H9 (cell line): ENCODE measurements at regions not wholly inside any gene's neighbourhood (a gene's known extent, or its start where the extent isn't known, plus 50 kb on each side); places are given as distances from the start of the nearest gene placed in this dataset.

Experiments
- DNase-seq: peaks from one replicate; pipeline ENCODE4 v3.0.0-alpha.2; 2017
- H2AFZ ChIP-seq: one replicate; pipeline ENCODE4 v1.6.1; 2013; ENCODE audit warnings: mild to moderate bottlenecking, low read length, control low read depth, moderate library complexity
- H2AK5ac ChIP-seq: 2 replicates; pipeline ENCODE4 v1.6.1; 2013; ENCODE audit warnings: low read length, control low read depth, mixed read lengths; ENCODE audit not compliant: insufficient read length
- H2BK120ac ChIP-seq: one replicate; pipeline ENCODE4 v1.6.1; 2013; ENCODE audit warnings: low read depth, mild to moderate bottlenecking, low read length, control low read depth, inconsistent platforms; ENCODE audit not compliant: poor library complexity, severe bottlenecking
- H2BK12ac ChIP-seq: 2 replicates; pipeline ENCODE4 v1.6.1; 2013; ENCODE audit warnings: low read length, control low read depth, mixed read lengths, low read depth; ENCODE audit not compliant: insufficient read length
- H2BK15ac ChIP-seq: 2 replicates; pipeline ENCODE4 v1.6.1; 2013; ENCODE audit warnings: low read depth, low read length, control low read depth
- H2BK20ac ChIP-seq: one replicate; pipeline ENCODE4 v1.6.1; 2013; ENCODE audit warnings: low read depth, mild to moderate bottlenecking, low read length, control low read depth, inconsistent platforms; ENCODE audit not compliant: poor library complexity, severe bottlenecking
- H2BK5ac ChIP-seq: 2 replicates; pipeline ENCODE4 v1.6.1; 2013; ENCODE audit warnings: low read length, control low read depth, mixed read lengths; ENCODE audit not compliant: insufficient read length
- H3K14ac ChIP-seq: 2 replicates; pipeline ENCODE4 v1.6.1; 2013; ENCODE audit warnings: low read length, control low read depth; ENCODE audit not compliant: insufficient read depth
- H3K18ac ChIP-seq: 2 replicates; pipeline ENCODE4 v1.6.1; 2013; ENCODE audit warnings: low read depth, mild to moderate bottlenecking, mixed read lengths, low read length, control low read depth; ENCODE audit not compliant: insufficient read length
- H3K23ac ChIP-seq: 2 replicates; pipeline ENCODE4 v1.6.1; 2013; ENCODE audit warnings: low read length, control low read depth, mixed read lengths, low read depth; ENCODE audit not compliant: insufficient read length
- H3K23me2 ChIP-seq: 2 replicates; pipeline ENCODE4 v1.6.1; 2013; ENCODE audit warnings: low read depth, mild to moderate bottlenecking, mixed read lengths, low read length, control low read depth; ENCODE audit not compliant: insufficient read length, poor library complexity, severe bottlenecking
- H3K27ac ChIP-seq: 2 replicates; pipeline ENCODE4 v1.5.1; 2013; ENCODE audit warnings: low read length, control low read depth, mixed read lengths, low read depth; ENCODE audit not compliant: insufficient read length
- H3K27me3 ChIP-seq: 2 replicates; pipeline ENCODE4 v1.6.1; 2013; ENCODE audit warnings: low read length, control low read depth, inconsistent platforms; ENCODE audit not compliant: insufficient read depth
- H3K4ac ChIP-seq: 2 replicates; pipeline ENCODE4 v1.6.1; 2013; ENCODE audit warnings: low read depth, mild to moderate bottlenecking, control low read depth, inconsistent platforms, low read length, moderate library complexity
- H3K4me1 ChIP-seq: 2 replicates; pipeline ENCODE4 v1.6.1; 2013; ENCODE audit warnings: low read length, control low read depth, inconsistent platforms; ENCODE audit not compliant: insufficient read depth
- H3K4me2 ChIP-seq: 2 replicates; pipeline ENCODE4 v1.6.1; 2013; ENCODE audit warnings: low read length, control low read depth, mixed read lengths; ENCODE audit not compliant: insufficient read length, insufficient read depth
- H3K56ac ChIP-seq: 2 replicates; pipeline ENCODE4 v1.6.1; 2013; ENCODE audit warnings: low read depth, mild to moderate bottlenecking, mixed read lengths, low read length, control low read depth; ENCODE audit not compliant: insufficient read length
- H3K79me1 ChIP-seq: 2 replicates; pipeline ENCODE4 v1.6.1; 2013; ENCODE audit warnings: low read depth, mild to moderate bottlenecking, moderate library complexity, low read length, control low read depth, inconsistent platforms; ENCODE audit not compliant: insufficient read depth, poor library complexity, severe bottlenecking
- H3K79me2 ChIP-seq: 2 replicates; pipeline ENCODE4 v1.6.1; 2013; ENCODE audit warnings: low read length, control low read depth, inconsistent platforms; ENCODE audit not compliant: insufficient read depth
- H3K9ac ChIP-seq: 2 replicates; pipeline ENCODE4 v1.6.1; 2013; ENCODE audit warnings: low read length, control low read depth, mixed read lengths; ENCODE audit not compliant: insufficient read length; ENCODE audit errors: extremely low read depth
- H3K9me3 ChIP-seq: one replicate; pipeline ENCODE4 v1.6.1; 2013; ENCODE audit warnings: low read depth, low read length, inconsistent platforms; ENCODE audit not compliant: control insufficient read depth
- H3T11ph ChIP-seq: one replicate; pipeline ENCODE4 v1.6.1; 2013; ENCODE audit warnings: mild to moderate bottlenecking, low read length, control low read depth, inconsistent platforms
- H4K20me1 ChIP-seq: one replicate; pipeline ENCODE4 v1.6.1; 2013; ENCODE audit not compliant: control insufficient read depth, insufficient read length, insufficient read depth
- H4K5ac ChIP-seq: 2 replicates; pipeline ENCODE4 v1.6.1; 2013; ENCODE audit warnings: low read depth, mild to moderate bottlenecking, mixed read lengths, low read length, control low read depth; ENCODE audit not compliant: insufficient read length
- H4K8ac ChIP-seq: replicated peaks from 2 replicates; pipeline ENCODE4 v1.6.1; 2013; ENCODE audit warnings: low read length, control low read depth, mixed read lengths, low read depth; ENCODE audit not compliant: insufficient read length
- H4K91ac ChIP-seq: 2 replicates; pipeline ENCODE4 v1.6.1; 2013; ENCODE audit warnings: low read depth, mild to moderate bottlenecking, moderate library complexity, mixed read lengths, low read length, control low read depth; ENCODE audit not compliant: insufficient read length
- H3K27ac Mint-ChIP-seq, 3 experiments: 2 replicates in 2 of 3; 3 replicates in 1 of 3; pipeline ENCODE4 v1.8.0; 2020 to 2021; ENCODE audit warnings: mixed read lengths in 3 of 3, mild to moderate bottlenecking in 1 of 3, moderate library complexity in 1 of 3
- H3K27me3 Mint-ChIP-seq: 2 replicates; pipeline ENCODE4 v1.8.0; 2021; ENCODE audit warnings: low read depth, mild to moderate bottlenecking, moderate library complexity, mixed read lengths
- H3K36me3 Mint-ChIP-seq, 3 experiments: 2 replicates in 2 of 3; 3 replicates in 1 of 3; pipeline ENCODE4 v1.8.0; 2020 to 2021; ENCODE audit warnings: low read depth in 3 of 3, mixed read lengths in 3 of 3; ENCODE audit not compliant: insufficient read depth in 1 of 3
- H3K4me1 Mint-ChIP-seq, 2 experiments: 2 replicates each; pipeline ENCODE4 v1.8.0; 2020; ENCODE audit warnings: mixed read lengths in 2 of 2
- H3K4me3 Mint-ChIP-seq, 2 experiments: 2 replicates in 1 of 2; 3 replicates in 1 of 2; pipeline ENCODE4 v1.8.0; 2020 to 2021; ENCODE audit warnings: mild to moderate bottlenecking in 2 of 2, mixed read lengths in 2 of 2, moderate library complexity in 1 of 2
- H3K9me3 Mint-ChIP-seq, 2 experiments: 2 replicates in 1 of 2; 3 replicates in 1 of 2; pipeline ENCODE4 v1.8.0; 2020; ENCODE audit warnings: mild to moderate bottlenecking in 2 of 2, mixed read lengths in 2 of 2, moderate library complexity in 1 of 2
- WGBS: extraction: QIAGEN DNeasy Blood & Tissue Kit; methylation state at CpG from one replicate; pipeline ENCODE4 v1.1.7; 2013; ENCODE audit warnings: missing lambda C conversion rate, low lambda C conversion rate, mixed read lengths; ENCODE audit not compliant: insufficient read length; ENCODE audit errors: extremely low coverage; 5-methylcytosine and 5-hydroxymethylcytosine counted together
- TF ChIP-seq, protein P1 (sequence below): fragments of 200-600 bp; sonication (generic); conservative IDR thresholded peaks from 3 replicates; pipeline ENCODE4 v1.8.0; 2021; ENCODE audit warnings: antibody characterized with exemption, mild to moderate bottlenecking

DNA sequence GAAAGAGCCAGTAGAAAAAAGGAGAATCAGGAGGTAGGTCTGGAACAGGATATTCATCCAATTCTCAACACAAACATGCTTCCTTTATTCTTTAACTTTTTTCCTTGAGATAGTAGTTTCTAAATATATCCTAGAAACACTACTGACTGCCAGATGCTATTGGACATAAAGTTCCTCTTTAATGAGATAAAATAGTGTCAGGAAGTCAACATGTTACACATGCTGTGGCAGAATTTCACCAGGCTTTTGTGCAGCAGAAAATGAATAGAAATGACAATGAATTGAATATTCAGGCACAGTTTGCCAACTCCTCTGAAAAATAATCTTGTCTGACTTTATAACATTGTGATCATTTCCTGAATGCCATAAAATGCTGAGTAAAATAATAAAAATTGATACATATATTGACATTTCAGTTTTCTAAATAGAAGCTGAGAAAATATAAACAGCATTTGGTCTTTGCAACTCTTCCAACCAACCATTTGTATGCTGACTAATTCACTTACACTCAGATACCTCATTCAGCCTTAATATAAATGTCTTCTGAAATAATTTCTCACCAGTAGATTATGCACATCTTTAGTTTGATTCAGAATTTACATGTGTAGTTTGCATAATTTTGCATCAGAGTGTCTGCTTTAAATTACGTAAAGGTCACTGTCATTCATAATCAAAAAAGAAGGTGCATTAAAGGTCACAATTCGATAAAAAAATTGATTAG is 486.1 kb upstream of the ADGRL2 start:
- no peak overlapping the region for H4K5ac ChIP-seq
- peaks cover 4% of the 10 kb centered on the region for H3K23me2 ChIP-seq
- H2AFZ ChIP-seq: no peak overlapping the region
- H3K23ac ChIP-seq: no peak overlapping the region
- no peak overlapping the region for H4K91ac ChIP-seq
- no peak overlapping the region for H3K4me2 ChIP-seq
- H3K4me1 ChIP-seq: peaks cover 6% of the 10 kb centered on the region; the same call in 1 of the 2 replicates
- no CpG with 5 or more reads among the region's 2 CpGs for WGBS
- Mint-ChIP-seq H3K27me3 (no peaks in the 10 kb centered on the region; the same call in 1 of the 2 replicates), H3K36me3 (peaks cover 0 to under 1% (median 0%) of the 10 kb centered on the region in 3 experiments; a peak in 1 of 7 replicates), H3K4me3 (no peak overlapping the region), H3K4me1 (peaks cover 75 to 76% of the 10 kb centered on the region in 2 experiments), H3K27ac (peak overlapping the region; percentile 46 to 97 (median 83); a peak in 6 of 7 replicates), H3K9me3 (no peaks in the 10 kb centered on the region)
- H2AK5ac ChIP-seq: no peak overlapping the region
- no peak overlapping the region for H3K56ac ChIP-seq
- no peak overlapping the region for H3K4ac ChIP-seq
- TF ChIP-seq, protein P1, sequence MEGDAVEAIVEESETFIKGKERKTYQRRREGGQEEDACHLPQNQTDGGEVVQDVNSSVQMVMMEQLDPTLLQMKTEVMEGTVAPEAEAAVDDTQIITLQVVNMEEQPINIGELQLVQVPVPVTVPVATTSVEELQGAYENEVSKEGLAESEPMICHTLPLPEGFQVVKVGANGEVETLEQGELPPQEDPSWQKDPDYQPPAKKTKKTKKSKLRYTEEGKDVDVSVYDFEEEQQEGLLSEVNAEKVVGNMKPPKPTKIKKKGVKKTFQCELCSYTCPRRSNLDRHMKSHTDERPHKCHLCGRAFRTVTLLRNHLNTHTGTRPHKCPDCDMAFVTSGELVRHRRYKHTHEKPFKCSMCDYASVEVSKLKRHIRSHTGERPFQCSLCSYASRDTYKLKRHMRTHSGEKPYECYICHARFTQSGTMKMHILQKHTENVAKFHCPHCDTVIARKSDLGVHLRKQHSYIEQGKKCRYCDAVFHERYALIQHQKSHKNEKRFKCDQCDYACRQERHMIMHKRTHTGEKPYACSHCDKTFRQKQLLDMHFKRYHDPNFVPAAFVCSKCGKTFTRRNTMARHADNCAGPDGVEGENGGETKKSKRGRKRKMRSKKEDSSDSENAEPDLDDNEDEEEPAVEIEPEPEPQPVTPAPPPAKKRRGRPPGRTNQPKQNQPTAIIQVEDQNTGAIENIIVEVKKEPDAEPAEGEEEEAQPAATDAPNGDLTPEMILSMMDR: no peak
- no peak overlapping the region for H2BK120ac ChIP-seq
- no peak overlapping the region for H2BK20ac ChIP-seq
- no peaks in the 10 kb centered on the region for H4K20me1 ChIP-seq
- no peaks in the 10 kb centered on the region for H3K27me3 ChIP-seq
- no peak overlapping the region for H4K8ac ChIP-seq
- no peak overlapping the region for H3K18ac ChIP-seq
- no peak for DNase-seq
- no peaks in the 10 kb centered on the region for H3K79me2 ChIP-seq
- no peak overlapping the region for H2BK5ac ChIP-seq
- H3K9me3 ChIP-seq: no peaks in the 10 kb centered on the region
- no peak overlapping the region for H3K14ac ChIP-seq
- no peak overlapping the region for H3K27ac ChIP-seq
- H3K9ac ChIP-seq: no peak overlapping the region
- no peak overlapping the region for H2BK12ac ChIP-seq
- no peaks in the 10 kb centered on the region for H3K79me1 ChIP-seq
- H2BK15ac ChIP-seq: no peak overlapping the region
- no peak overlapping the region for H3T11ph ChIP-seq
